ENCODE measurements at regions not wholly inside any gene's neighbourhood (a gene's known extent, or its start where the extent isn't known, plus 50 kb on each side); places are given as distances from the start of the nearest gene placed in this dataset.

DNA sequence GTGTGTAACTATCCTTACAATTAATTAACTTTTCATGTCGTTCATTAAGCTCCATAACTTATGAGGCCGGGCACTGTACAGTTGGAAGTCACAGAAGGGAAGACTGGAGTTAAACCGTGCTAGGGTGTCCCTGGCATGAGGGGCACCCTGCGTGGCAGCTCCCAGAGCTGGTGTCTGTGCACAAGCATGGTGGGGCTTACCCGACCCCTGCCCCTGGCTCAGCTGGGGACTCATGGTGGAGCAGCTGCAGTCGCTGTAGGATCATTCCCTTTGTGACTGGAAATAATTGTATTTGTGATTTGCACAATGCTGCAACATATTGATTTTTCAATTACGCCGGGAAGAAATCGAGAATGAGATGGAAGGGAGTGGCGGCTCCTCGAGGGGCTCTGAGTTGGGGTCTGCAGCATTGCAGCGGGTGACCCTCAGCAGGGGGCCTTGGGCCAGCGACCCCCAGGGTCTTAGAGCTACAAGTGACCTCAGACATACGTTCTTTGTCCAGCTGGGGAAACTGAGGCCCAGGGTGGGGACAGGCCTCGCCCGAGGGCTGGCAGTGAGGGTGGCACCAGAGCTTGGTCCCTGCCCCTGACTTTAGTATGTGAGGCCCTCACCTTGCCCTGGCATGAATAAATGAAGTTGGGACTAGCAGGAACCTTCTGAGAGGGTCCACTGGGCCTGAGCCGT is 125.4 kb downstream of the KIF26A start:
- no peak for DNase-seq
- peaks cover 6% of the 10 kb centered on the region for H3K9me3 Mint-ChIP-seq
- ATAC-seq (ENCODE audit: poor library complexity) = no peak
- POLR2A ChIA-PET = no interaction called here
- H3K9me3 ChIP-seq (ENCODE audit: control insufficient read depth in 1 of 2, insufficient read depth in 1 of 2, low read length in 2 of 2) = peaks cover 9% of the 10 kb centered on the region in 2 experiments
- H3K4me3 ChIP-seq (ENCODE audit: low read length) = no peak overlapping the region
- no peaks in the 10 kb centered on the region for H3K36me3 Mint-ChIP-seq (ENCODE audit: low read depth)
- no peaks in the 10 kb centered on the region for H3K36me3 ChIP-seq (ENCODE audit: insufficient read depth, low read length)
- no peak overlapping the region for H3K27ac ChIP-seq (ENCODE audit: low read depth in 1 of 2, low read length in 2 of 2)
- no peak overlapping the region for H3K27ac Mint-ChIP-seq
- H3K4me3 Mint-ChIP-seq = no peak overlapping the region
- peaks cover 8% of the 10 kb centered on the region for H3K27me3 Mint-ChIP-seq
- TF ChIP-seq, protein P1, sequence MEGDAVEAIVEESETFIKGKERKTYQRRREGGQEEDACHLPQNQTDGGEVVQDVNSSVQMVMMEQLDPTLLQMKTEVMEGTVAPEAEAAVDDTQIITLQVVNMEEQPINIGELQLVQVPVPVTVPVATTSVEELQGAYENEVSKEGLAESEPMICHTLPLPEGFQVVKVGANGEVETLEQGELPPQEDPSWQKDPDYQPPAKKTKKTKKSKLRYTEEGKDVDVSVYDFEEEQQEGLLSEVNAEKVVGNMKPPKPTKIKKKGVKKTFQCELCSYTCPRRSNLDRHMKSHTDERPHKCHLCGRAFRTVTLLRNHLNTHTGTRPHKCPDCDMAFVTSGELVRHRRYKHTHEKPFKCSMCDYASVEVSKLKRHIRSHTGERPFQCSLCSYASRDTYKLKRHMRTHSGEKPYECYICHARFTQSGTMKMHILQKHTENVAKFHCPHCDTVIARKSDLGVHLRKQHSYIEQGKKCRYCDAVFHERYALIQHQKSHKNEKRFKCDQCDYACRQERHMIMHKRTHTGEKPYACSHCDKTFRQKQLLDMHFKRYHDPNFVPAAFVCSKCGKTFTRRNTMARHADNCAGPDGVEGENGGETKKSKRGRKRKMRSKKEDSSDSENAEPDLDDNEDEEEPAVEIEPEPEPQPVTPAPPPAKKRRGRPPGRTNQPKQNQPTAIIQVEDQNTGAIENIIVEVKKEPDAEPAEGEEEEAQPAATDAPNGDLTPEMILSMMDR (IDR thresholded peaks at IDR 0.05) = no peak
- CTCF ChIA-PET = no interaction called here
- peaks cover 4% of the 10 kb centered on the region for H3K4me1 Mint-ChIP-seq (ENCODE audit: low read depth)
- H3K4me1 ChIP-seq (ENCODE audit: insufficient read depth, low read length) = peaks cover 7% of the 10 kb centered on the region
- intact Hi-C loops (cut with DNase I, micrococcal nuclease) = no loop called here
- peaks cover 0 to 7% of the 10 kb centered on the region in 2 experiments for H3K27me3 ChIP-seq (ENCODE audit: control insufficient read depth in 1 of 2, insufficient read depth in 2 of 2, low read length in 2 of 2)

DNA sequence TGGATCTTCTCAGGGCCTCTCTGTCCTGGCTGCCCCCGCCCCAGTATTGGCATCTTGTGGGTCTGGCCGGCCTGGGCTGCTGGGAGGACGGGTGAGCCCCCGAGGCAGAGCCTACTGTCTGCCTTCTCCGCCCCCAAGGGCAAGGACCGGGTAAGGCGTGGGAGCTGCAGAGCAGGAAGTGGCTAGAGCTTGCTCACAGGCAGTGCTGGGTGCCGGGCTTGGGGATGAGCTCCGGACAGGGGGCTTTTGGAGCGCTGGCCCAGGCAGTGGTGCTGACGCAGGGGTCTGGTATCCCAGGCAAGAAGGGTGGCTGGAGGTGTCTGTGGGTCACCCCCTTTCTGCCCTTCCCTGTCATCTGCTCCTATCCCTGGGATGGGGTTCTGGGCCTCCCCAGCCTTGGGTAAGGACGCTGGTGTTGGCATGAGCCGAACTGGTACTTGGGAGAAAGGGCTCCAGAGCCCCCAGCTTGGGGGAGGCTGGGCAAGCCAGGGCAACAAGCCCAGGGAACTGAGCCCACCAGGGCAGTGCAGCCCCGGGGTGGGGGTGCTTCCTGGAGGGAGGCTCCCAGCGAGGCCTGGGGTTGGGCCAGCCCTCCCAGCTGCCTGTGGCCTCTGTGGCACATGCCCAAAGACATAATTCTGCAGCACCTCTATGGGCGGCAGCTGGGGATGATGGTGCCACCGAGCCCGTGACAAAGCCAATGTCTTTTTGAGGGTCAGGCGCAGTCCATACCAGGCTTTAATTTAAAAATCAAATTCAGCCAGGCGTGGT is 126.3 kb downstream of the KIF26A start:
- peaks cover 7% of the 10 kb centered on the region for H3K4me1 ChIP-seq (ENCODE audit: insufficient read depth, low read length)
- no peak overlapping the region for H3K27ac ChIP-seq (ENCODE audit: low read depth in 1 of 2, low read length in 2 of 2)
- Mint-ChIP-seq H3K9me3 (peaks cover 6% of the 10 kb centered on the region), H3K36me3 (ENCODE audit: low read depth) (no peaks in the 10 kb centered on the region), H3K4me3 (no peak overlapping the region), H3K27ac (no peak overlapping the region), H3K27me3 (peaks cover 8% of the 10 kb centered on the region), H3K4me1 (ENCODE audit: low read depth) (peaks cover 4% of the 10 kb centered on the region)
- peaks cover 9 to 13% of the 10 kb centered on the region in 2 experiments for H3K9me3 ChIP-seq (ENCODE audit: control insufficient read depth in 1 of 2, insufficient read depth in 1 of 2, low read length in 2 of 2)
- ATAC-seq (ENCODE audit: poor library complexity) (no peak), DNase-seq (no peak)
- H3K27me3 ChIP-seq (ENCODE audit: control insufficient read depth in 1 of 2, insufficient read depth in 2 of 2, low read length in 2 of 2) = peaks cover 0 to 3% of the 10 kb centered on the region in 2 experiments
- TF ChIP-seq, protein P1 (IDR thresholded peaks at IDR 0.05) = no peak
- CTCF ChIA-PET = no interaction called here
- H3K36me3 ChIP-seq (ENCODE audit: insufficient read depth, low read length) = no peaks in the 10 kb centered on the region
- POLR2A ChIA-PET = no interaction called here
- intact Hi-C loops (cut with DNase I, micrococcal nuclease) = no loop called here
- no peak overlapping the region for H3K4me3 ChIP-seq (ENCODE audit: low read length)

DNA sequence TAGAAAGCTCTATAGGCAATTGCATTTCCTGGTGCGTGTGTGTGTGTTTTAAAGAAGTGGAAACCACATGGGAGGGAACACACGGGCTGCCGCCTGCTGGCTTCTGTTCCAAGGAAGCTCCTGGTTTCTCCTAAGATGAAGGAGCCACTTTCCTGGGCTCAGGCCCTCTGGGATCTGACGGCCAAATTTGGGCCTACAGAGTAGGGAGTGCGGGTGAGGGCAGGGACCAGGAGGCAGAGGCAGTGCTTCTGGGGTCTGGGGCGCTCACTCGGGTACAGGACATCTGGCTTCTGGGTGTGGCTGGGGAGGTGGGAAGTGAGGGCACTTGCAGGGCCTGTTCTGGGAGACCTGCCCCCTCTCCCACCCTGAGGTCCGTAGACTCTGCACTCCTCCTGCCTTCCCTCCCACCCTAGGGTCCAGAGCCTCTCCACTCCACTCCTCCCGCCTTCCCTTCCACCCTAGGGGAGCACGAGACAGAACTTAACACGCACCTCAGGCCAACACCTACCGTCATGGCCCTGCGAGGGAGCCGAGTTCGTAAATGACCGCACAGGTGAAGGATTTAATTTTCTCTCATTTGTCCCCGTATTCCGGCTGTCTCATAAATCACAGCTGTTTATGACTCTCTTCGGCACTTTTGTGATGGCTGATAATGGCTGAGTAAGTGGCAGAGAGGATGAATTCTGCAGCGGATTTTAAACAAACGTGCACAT is 127.7 kb downstream of the KIF26A start:
- POLR2A ChIA-PET = no interaction called here
- H3K27me3 ChIP-seq (ENCODE audit: control insufficient read depth in 1 of 2, insufficient read depth in 2 of 2, low read length in 2 of 2) = no peaks in the 10 kb centered on the region
- intact Hi-C loops (cut with DNase I, micrococcal nuclease) = no loop called here
- Mint-ChIP-seq H3K9me3 (peaks cover 1% of the 10 kb centered on the region), H3K36me3 (ENCODE audit: low read depth) (no peaks in the 10 kb centered on the region), H3K4me1 (ENCODE audit: low read depth) (peaks cover 4% of the 10 kb centered on the region), H3K27me3 (peaks cover 8% of the 10 kb centered on the region), H3K4me3 (no peak overlapping the region), H3K27ac (no peak overlapping the region)
- ATAC-seq (ENCODE audit: poor library complexity) (no peak), DNase-seq (peak in 1 of 14 experiments; percentile 8)
- peaks cover 7% of the 10 kb centered on the region for H3K4me1 ChIP-seq (ENCODE audit: insufficient read depth, low read length)
- H3K4me3 ChIP-seq (ENCODE audit: low read length) = no peak overlapping the region
- H3K27ac ChIP-seq (ENCODE audit: low read depth in 1 of 2, low read length in 2 of 2) = no peak overlapping the region
- TF ChIP-seq, protein P1 (IDR thresholded peaks at IDR 0.05) = no peak
- no peaks in the 10 kb centered on the region for H3K36me3 ChIP-seq (ENCODE audit: insufficient read depth, low read length)
- peaks cover 6 to 13% of the 10 kb centered on the region in 2 experiments for H3K9me3 ChIP-seq (ENCODE audit: control insufficient read depth in 1 of 2, insufficient read depth in 1 of 2, low read length in 2 of 2)
- CTCF ChIA-PET = no interaction called here
